Uterus (tissue), 2 donors: ENCODE measurements at regions not wholly inside any gene's neighbourhood (a gene's known extent, or its start where the extent isn't known, plus 50 kb on each side); places are given as distances from the start of the nearest gene placed in this dataset.

ENCODE experiments used
- POLR2A ChIP-seq, 2 donors: fragments of 450-650 bp; IDR thresholded peaks; one replicate each; pipeline ENCODE4 v1.6.1; 2016; ENCODE audit warnings: antibody characterized with exemption in 2 of 2, mild to moderate bottlenecking in 1 of 2, moderate library complexity in 1 of 2
- TF ChIP-seq, protein P1 (sequence below), 4 experiments: fragments of 200-600 bp in 2 of 4; fragments of 450-650 bp in 2 of 4; sonication (generic) in 2 of 4; IDR thresholded peaks; one replicate each; pipeline ENCODE4 v1.5.1; 2016 to 2019; ENCODE audit warnings: antibody characterized with exemption in 4 of 4, mild to moderate bottlenecking in 2 of 4, moderate library complexity in 1 of 4

DNA sequence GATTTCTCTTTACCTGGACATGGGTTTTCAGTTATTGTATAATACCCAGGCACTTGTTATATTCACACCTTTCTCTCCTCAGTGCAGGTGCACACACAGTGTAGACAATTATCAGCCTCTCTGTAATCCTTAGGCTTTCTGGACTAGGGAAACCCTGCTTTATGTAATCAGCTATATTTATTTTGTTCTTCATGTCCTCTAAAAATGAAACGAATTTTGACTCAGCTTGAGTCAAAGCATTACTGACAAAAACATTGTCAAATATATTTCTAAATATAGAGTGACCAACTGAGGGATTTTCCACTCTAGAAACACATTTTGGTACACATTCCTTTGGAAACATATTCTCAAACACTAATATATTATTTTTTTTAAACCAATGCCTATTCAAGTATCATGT, 144.8 kb upstream of the GULP1 start:
- TF ChIP-seq, protein P1, sequence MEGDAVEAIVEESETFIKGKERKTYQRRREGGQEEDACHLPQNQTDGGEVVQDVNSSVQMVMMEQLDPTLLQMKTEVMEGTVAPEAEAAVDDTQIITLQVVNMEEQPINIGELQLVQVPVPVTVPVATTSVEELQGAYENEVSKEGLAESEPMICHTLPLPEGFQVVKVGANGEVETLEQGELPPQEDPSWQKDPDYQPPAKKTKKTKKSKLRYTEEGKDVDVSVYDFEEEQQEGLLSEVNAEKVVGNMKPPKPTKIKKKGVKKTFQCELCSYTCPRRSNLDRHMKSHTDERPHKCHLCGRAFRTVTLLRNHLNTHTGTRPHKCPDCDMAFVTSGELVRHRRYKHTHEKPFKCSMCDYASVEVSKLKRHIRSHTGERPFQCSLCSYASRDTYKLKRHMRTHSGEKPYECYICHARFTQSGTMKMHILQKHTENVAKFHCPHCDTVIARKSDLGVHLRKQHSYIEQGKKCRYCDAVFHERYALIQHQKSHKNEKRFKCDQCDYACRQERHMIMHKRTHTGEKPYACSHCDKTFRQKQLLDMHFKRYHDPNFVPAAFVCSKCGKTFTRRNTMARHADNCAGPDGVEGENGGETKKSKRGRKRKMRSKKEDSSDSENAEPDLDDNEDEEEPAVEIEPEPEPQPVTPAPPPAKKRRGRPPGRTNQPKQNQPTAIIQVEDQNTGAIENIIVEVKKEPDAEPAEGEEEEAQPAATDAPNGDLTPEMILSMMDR (IDR thresholded peaks at IDR 0.05) = no peak
- no peak for TF ChIP-seq POLR2A (IDR thresholded peaks at IDR 0.05)
